ENCODE measurements at regions not wholly inside any gene's neighbourhood (a gene's known extent, or its start where the extent isn't known, plus 50 kb on each side); places are given as distances from the start of the nearest gene placed in this dataset.
A peak's percentile ranks its signal among the peaks of the same experiment; 100 is the strongest.

GRCh38 chr11:129291546-129291945 lies 84.1 kb upstream of the BARX2 start:
- no peak for DNase-seq (ENCODE audit: low read depth)

DNA sequence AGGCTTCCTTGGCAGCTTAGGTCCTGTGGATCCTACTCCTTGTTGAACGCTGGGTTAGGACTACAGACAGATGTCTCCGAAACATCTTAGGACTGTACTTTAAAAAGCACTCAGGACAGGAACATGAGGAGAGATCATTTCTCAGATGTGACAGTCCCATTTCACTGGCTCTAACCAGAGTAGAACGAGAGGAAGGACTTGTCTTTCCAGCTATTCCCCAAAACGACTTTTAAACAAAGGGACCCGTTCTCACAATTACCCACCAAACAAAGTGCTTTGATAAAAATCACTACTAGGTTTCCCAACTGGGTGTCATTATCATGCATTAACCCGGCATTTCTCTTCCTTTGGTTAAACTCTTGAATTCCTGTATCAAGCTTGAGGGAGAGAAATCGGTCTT lies 84.7 kb upstream of the BARX2 start:
- DNase-seq (ENCODE audit: low read depth) = no peak

- DNase-seq (ENCODE audit: low read depth) = no peak
Measured at GRCh38 chr11:129289350-129290040, 86.2 kb upstream of the BARX2 start.

GRCh38 chr11:129287920-129288319 lies 87.7 kb upstream of the BARX2 start:
- no peak for DNase-seq (ENCODE audit: low read depth)

- DNase-seq (ENCODE audit: low read depth) = no peak
Measured at GRCh38 chr11:129286813-129287212, 88.8 kb upstream of the BARX2 start.

- no peak for DNase-seq (ENCODE audit: low read depth)
Measured at GRCh38 chr11:129285402-129285786, 90.3 kb upstream of the BARX2 start.

GRCh38 chr11:129283141-129283540 lies 91.0 kb upstream of the ARHGAP32 start:
- DNase-seq (ENCODE audit: low read depth) = no peak

DNA sequence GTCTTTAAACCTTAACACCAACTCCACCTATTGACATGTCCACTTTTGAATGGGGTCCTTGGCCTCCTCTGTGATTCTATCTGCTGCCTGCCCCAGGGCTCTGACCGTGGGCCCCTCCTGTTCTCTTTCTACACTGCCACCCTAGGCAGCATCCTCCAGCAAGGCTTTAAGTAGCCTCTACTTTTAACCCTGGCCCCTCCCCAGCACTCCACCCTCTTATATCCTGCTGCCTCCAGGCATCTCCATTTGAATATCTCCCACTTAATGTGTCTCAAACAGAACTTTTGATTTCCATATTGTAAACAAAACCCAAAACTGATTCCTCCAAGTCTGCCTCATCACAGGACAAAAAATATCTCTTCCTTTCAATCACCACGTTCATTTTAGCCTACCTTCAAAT lies 90.5 kb upstream of the ARHGAP32 start:
- DNase-seq (ENCODE audit: low read depth) = no peak

- no peak for DNase-seq (ENCODE audit: low read depth)
Measured at GRCh38 chr11:129281471-129282415, 89.6 kb upstream of the ARHGAP32 start.

DNA sequence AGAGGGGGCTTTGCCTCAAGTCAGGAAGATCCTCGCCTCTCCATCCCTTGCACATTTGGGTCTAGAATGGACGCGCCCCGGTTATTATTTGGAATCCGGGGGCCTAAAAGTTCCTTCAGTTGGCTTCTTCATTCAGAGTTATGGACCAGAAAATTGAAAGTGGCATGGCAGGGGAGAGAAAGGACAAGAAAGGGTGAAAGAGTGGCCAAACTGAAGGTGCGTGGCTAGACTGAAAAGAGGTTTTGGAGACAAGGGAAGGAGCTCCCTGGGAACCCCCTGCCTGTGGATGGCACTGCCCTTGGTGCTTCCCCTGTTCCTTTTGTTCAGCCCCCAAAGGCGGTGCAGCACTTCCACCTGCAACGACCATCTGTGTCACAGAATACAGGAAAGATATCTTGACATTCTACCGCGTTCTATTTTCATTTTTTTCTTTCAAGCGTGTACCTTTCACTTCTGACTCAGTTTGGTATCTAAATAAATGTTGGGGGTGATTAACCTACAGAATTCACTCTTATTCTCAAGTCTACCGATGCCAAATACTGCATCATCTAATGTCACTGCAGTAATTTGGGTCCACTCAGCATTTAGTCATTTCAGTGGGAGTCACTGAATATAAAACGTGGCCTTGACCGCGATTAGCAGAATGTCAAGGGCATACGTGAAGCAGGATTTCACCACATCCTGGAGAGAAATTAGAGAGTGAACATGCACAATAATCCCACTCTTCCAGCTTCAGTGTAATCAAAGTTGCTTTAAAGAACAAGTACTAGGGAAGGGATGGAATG lies 88.1 kb upstream of the ARHGAP32 start:
- DNase-seq (ENCODE audit: low read depth) = peak; percentile 23

DNA sequence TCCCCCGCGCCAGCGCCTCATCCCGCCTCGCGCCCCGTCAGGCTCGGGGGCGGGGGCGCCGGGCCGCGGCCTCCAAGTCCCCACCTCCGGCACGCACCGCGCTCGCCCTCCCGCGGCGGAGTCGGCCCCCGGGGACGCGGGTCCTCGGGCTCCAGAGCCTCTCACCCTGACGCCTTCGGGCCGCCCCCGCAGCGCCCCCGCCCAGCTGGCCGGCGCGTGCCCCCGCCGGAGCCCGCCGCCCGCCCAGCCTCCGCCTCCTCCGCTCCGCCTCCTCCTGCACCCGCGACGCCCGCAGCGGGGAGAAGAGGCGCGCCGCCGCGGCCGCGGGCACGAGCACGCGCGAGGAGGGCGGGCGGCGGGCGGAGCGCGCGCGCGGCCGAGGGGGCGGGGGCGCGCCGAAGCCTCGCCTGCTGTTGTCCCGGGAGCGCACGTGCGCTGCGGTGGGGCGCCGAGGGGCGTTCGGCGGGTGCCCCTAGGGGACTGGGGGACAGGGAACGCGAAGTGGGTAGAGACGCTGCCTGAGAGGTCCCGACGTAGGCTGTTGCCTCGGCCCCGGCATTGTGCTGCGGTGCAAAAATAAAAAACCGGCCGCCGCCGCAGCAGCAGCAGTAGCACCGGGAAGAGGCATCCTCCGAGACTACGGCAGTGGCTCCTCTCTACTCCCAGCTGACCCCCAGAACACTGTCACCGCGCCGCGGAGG lies 87.4 kb upstream of the ARHGAP32 start:
- peak; percentile 65 for DNase-seq (ENCODE audit: low read depth)

DNA sequence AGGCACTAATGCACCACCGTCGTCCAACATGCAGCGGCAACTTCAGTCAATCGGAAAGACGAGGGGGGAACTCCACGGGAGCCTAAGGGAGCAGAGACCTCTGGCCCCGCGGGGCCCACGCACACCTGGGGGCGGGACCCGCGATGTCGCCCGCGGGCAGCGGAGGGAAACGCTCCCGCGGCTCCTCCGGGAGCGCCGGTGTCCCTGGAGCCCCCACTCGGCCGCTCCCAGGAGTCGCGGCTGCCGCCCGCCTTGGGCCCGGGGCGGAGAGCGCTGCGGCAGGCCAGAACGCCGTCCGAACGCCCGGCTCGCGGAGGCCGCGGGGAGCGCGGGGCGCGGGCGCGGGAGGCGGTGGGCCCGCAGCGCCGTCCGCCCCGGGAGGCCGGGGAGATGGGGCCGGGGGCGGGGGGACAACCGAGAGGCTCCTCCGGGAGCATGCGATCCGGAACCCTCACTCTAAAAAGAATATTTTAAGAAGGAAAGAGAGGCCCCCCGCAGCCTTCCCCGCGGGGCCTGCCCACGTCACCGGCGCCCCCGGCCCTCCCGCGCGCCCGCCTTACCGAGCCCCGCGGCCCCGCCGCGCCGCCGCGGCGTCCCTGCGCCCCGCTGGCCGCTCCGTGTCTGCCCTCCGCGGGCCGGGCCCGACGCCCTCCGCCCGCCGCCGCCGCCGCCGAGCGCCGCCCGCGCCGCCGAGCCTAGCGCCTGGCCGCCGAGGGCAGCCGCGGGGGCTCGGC lies 86.6 kb upstream of the ARHGAP32 start:
- DNase-seq (ENCODE audit: low read depth) = no peak

- DNase-seq (ENCODE audit: low read depth) = no peak
Measured at GRCh38 chr11:129277198-129277843, 85.2 kb upstream of the ARHGAP32 start.

GRCh38 chr11:129275828-129276227 lies 83.7 kb upstream of the ARHGAP32 start:
- no peak for DNase-seq (ENCODE audit: low read depth)

DNA sequence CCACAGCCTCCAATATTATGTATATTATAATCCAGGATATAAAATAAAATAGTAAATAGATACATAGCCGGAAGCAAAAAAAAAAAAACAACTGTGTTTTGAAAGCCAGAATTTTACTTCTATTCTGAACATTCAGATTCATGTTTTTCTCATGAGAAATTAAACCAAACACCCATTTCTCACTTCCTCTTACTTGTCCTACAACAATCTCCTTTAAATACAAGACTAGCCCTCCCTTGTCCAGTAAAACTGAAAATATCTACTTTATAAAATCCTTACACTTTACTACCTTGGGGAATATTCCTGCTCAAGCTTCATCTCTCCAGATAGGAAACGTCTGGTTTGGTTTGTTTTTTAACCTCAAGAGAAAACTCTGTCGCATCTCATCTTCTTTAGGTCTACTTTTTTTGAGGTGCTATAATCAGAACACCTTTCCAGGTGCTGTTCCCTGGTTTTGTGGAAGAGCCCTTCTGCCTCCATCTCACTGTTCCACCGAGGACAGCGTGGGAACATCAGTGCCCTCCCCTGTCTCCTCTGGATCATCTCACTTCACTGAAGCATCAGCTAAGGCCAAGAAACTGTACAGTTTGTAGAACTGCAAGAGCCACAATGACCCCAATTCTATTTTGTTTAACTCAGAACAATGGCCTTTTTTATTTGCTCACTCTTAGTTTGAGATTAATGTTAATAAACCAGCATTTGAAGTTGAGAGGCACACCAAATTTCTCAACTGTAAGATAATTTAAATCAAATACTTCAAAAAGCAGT lies 82.0 kb upstream of the ARHGAP32 start:
- DNase-seq (ENCODE audit: low read depth) = no peak

- no peak for DNase-seq (ENCODE audit: low read depth)
Measured at GRCh38 chr11:129273322-129273721, 81.2 kb upstream of the ARHGAP32 start.

GRCh38 chr11:129271030-129271429 lies 78.9 kb upstream of the ARHGAP32 start:
- DNase-seq (ENCODE audit: low read depth) = no peak

DNA sequence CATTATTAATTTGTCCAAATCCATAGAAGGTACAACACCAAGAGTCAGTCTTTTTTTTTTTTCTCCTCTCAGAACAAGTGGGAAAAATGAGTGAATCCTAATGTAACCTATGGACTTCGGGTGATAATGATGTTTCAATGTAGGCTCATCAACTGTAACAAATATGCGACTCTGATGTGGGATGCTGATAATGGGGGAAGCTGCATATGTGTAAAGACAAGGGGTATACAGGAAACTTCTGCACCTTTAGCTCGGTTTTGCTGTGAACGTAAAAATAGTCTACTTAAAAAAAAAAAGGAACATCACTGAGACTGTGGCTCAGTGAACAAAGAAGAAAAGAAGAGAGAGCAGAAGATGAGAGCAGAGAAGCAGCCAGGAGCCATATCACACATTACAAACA lies 78.3 kb upstream of the ARHGAP32 start:
- no peak for DNase-seq (ENCODE audit: low read depth)

DNA sequence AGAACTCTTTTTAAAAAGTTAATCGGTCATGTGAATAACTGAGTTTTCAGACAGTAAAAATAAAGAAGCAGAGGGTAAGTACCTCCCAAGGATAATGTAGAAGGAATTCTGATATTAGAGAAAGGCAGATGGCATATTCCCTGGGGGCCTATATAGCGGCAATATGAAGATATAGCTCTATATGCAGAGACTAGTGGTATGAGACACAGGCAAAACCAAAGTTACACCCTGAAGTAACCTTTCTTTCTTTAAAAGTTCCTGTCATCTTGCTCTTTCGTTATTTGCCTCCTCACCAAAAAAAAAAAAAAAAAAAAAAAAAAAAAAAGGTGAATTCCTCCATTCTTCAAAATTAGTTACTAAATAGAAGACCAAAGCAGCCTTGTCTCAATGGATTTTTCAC lies 76.2 kb upstream of the ARHGAP32 start:
- no peak for DNase-seq (ENCODE audit: low read depth)

GRCh38 chr11:129267716-129268115 lies 75.6 kb upstream of the ARHGAP32 start:
- no peak for DNase-seq (ENCODE audit: low read depth)
